WTC11 (cell line): ENCODE measurements at regions not wholly inside any gene's neighbourhood (a gene's known extent, or its start where the extent isn't known, plus 50 kb on each side); places are given as distances from the start of the nearest gene placed in this dataset.

ENCODE experiments used
- ATAC-seq: fragments of 200-7000 bp; cut with Tn5 transposase; 2 replicates; pipeline ENCODE4 v1.10.0; 2021; ENCODE audit warnings: mild to moderate bottlenecking, moderate library complexity
- CTCF ChIA-PET: fragments of 300-600 bp; sonication (Branson Sonifier 250); formaldehyde crosslinking; loops from one replicate; lab custom pipeline; 2021; ENCODE audit warnings: antibody characterized with exemption; lab: Charles Lee
- POLR2A ChIA-PET: fragments of 350-600 bp; sonication (Branson Sonifier 250); formaldehyde crosslinking; loops from one replicate; lab custom pipeline; 2021; ENCODE audit warnings: antibody characterized with exemption; lab: Charles Lee
- DNase-seq: peaks from one replicate; pipeline ENCODE4 v3.0.0; 2021; ENCODE audit warnings: low spot score
- H3K27ac Mint-ChIP-seq: 2 replicates; pipeline ENCODE4 v1.8.0; 2021; ENCODE audit warnings: mixed read lengths
- H3K27me3 Mint-ChIP-seq: 2 replicates; pipeline ENCODE4 v1.8.0; 2021; ENCODE audit warnings: low read depth, mild to moderate bottlenecking, moderate library complexity, mixed read lengths
- H3K36me3 Mint-ChIP-seq: 2 replicates; pipeline ENCODE4 v1.8.0; 2021; ENCODE audit warnings: mixed read lengths
- H3K4me1 Mint-ChIP-seq: 2 replicates; pipeline ENCODE4 v1.8.0; 2022; ENCODE audit warnings: mixed read lengths
- H3K4me3 Mint-ChIP-seq: 2 replicates; pipeline ENCODE4 v1.8.0; 2021; ENCODE audit warnings: mild to moderate bottlenecking, moderate library complexity, mixed read lengths
- H3K9me3 Mint-ChIP-seq: 2 replicates; pipeline ENCODE4 v1.8.0; 2021; ENCODE audit warnings: mixed read lengths
- CREM ChIP-seq: sonication (generic); formaldehyde crosslinking; IDR thresholded peaks from 2 replicates; pipeline ENCODE4 v1.8.1; 2022; ENCODE audit warnings: mild to moderate bottlenecking, missing genetic modification reagents, moderate library complexity
- ESRRA ChIP-seq: sonication (generic); formaldehyde crosslinking; IDR thresholded peaks from 2 replicates; pipeline ENCODE4 v1.8.1; 2022; ENCODE audit warnings: mild to moderate bottlenecking, missing genetic modification reagents, borderline replicate concordance
- ETV6 ChIP-seq: sonication (generic); formaldehyde crosslinking; IDR thresholded peaks from 2 replicates; pipeline ENCODE4 v1.8.1; 2022; ENCODE audit warnings: mild to moderate bottlenecking, missing genetic modification reagents
- MXD4 ChIP-seq: fragments of 250-450 bp; sonication (Bioruptor Pico); IDR thresholded peaks from 2 replicates; pipeline ENCODE4 v1.8.0; 2021; ENCODE audit warnings: mild to moderate bottlenecking, moderate library complexity, borderline replicate concordance
- NFE2L1 ChIP-seq: sonication (generic); formaldehyde crosslinking; IDR thresholded peaks from 2 replicates; pipeline ENCODE4 v1.8.1; 2023; ENCODE audit warnings: missing genetic modification reagents
- NR2C2 ChIP-seq: sonication (generic); formaldehyde crosslinking; IDR thresholded peaks from 2 replicates; pipeline ENCODE4 v1.8.0; 2022; ENCODE audit warnings: mild to moderate bottlenecking, missing genetic modification reagents
- NR3C1 ChIP-seq: sonication (generic); formaldehyde crosslinking; conservative IDR thresholded peaks from 2 replicates; pipeline ENCODE4 v1.8.1; 2023; ENCODE audit warnings: low read depth, mild to moderate bottlenecking, missing genetic modification reagents
- RORB ChIP-seq: fragments of 250-450 bp; sonication (Bioruptor Pico); IDR thresholded peaks from 2 replicates; pipeline ENCODE4 v1.9.0; 2021; ENCODE audit warnings: mild to moderate bottlenecking
- SMAD3 ChIP-seq: sonication (generic); formaldehyde crosslinking; IDR thresholded peaks from 2 replicates; pipeline ENCODE4 v1.8.0; 2022; ENCODE audit warnings: missing genetic modification reagents, mild to moderate bottlenecking, borderline replicate concordance
- SOX15 ChIP-seq: fragments of 250-450 bp; sonication (Bioruptor Pico); IDR thresholded peaks from 2 replicates; pipeline ENCODE4 v1.9.0; 2021; ENCODE audit warnings: mild to moderate bottlenecking
- ZNF396 ChIP-seq: fragments of 250-450 bp; sonication (Bioruptor Pico); IDR thresholded peaks from 2 replicates; pipeline ENCODE4 v1.8.0; 2021; ENCODE audit warnings: mild to moderate bottlenecking, moderate library complexity, borderline replicate concordance
- TF ChIP-seq, protein P1 (sequence below): sonication (generic); formaldehyde crosslinking; IDR thresholded peaks from 2 replicates; pipeline ENCODE4 v1.8.0; 2023; ENCODE audit warnings: missing genetic modification reagents, mild to moderate bottlenecking, borderline replicate concordance
- TF ChIP-seq, protein P2 (sequence below): fragments of 250-450 bp; sonication (Bioruptor Pico); conservative IDR thresholded peaks from 2 replicates; pipeline ENCODE4 v1.9.0; 2021; ENCODE audit warnings: mild to moderate bottlenecking
- TF ChIP-seq, protein P3 (sequence below): sonication (generic); formaldehyde crosslinking; IDR thresholded peaks from 2 replicates; pipeline ENCODE4 v1.8.1; 2023; ENCODE audit warnings: mild to moderate bottlenecking, missing genetic modification reagents, moderate library complexity
- TF ChIP-seq, protein P4 (sequence below): sonication (generic); formaldehyde crosslinking; IDR thresholded peaks from 2 replicates; pipeline ENCODE4 v1.8.0; 2022; ENCODE audit warnings: mild to moderate bottlenecking, missing genetic modification reagents
- TF ChIP-seq, protein P5 (sequence below): sonication (generic); formaldehyde crosslinking; IDR thresholded peaks from 2 replicates; pipeline ENCODE4 v1.8.0; 2022; ENCODE audit warnings: mild to moderate bottlenecking, missing genetic modification reagents
- TF ChIP-seq, protein P6 (sequence below): fragments of 250-450 bp; sonication (Bioruptor Pico); IDR thresholded peaks from 2 replicates; pipeline ENCODE4 v1.8.0; 2021; ENCODE audit warnings: mild to moderate bottlenecking
- TF ChIP-seq, protein P7 (sequence below): sonication (generic); formaldehyde crosslinking; IDR thresholded peaks from 2 replicates; pipeline ENCODE4 v1.8.0; 2022; ENCODE audit warnings: mild to moderate bottlenecking, missing genetic modification reagents
- TF ChIP-seq, protein P8 (sequence below): sonication (generic); formaldehyde crosslinking; IDR thresholded peaks from 2 replicates; pipeline ENCODE4 v1.8.1; 2022; ENCODE audit warnings: low read depth, mild to moderate bottlenecking, moderate library complexity, missing genetic modification reagents, borderline replicate concordance

DNA sequence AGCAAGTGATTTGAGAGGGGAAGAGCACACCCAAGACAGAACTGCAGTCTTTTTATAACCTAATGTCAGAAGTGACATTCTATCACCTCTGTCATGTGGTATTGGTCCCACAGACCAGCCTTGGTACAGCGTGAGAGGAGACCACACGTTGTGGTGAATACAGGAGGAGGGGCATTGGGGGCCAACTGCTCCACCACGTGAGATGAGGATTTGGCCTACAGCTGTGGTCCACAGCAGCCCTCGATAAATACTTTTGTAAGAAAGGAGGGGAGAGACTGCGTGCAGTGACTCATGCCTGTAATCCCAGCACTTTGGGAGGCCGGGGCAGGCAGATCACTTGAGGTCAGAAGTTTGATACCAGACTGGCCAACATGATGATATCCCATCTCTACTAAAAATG, 243.1 kb downstream of the FGFR2 start:
- ATAC-seq = no peak
- H3K4me3 Mint-ChIP-seq = no peak overlapping the region
- CTCF ChIA-PET = no interaction called here

DNA sequence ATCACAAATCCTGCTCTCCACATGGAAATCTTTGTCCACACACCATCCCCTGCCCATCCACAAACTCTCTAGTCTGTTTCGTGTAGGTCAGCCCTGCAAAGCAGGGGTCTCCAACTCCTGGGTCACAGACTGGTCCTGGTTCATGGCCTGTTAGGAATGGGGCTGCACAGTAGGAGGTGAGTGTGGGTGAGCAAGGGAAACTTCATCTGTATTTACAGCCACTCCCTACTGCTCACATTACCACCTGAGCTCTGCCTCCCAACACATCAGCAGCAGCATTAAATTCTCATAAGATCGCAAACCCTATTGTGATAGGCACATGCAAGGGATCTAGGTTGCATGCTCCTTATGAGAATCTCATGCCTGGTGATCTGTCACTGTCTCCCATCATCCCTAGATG, 242.1 kb downstream of the FGFR2 start:
- ChIA-PET POLR2A (no interaction called here), CTCF (no interaction called here)
- Mint-ChIP-seq H3K27ac (no peak overlapping the region), H3K4me3 (no peak overlapping the region), H3K36me3 (no peaks in the 10 kb centered on the region), H3K4me1 (no peaks in the 10 kb centered on the region), H3K27me3 (no peaks in the 10 kb centered on the region), H3K9me3 (peaks cover 13% of the 10 kb centered on the region)
- TF ChIP-seq MXD4 (CRISPR knock-in tag) (no peak), CREM (no peak), ZNF396 (CRISPR knock-in tag) (no peak)
- TF ChIP-seq, protein P1, sequence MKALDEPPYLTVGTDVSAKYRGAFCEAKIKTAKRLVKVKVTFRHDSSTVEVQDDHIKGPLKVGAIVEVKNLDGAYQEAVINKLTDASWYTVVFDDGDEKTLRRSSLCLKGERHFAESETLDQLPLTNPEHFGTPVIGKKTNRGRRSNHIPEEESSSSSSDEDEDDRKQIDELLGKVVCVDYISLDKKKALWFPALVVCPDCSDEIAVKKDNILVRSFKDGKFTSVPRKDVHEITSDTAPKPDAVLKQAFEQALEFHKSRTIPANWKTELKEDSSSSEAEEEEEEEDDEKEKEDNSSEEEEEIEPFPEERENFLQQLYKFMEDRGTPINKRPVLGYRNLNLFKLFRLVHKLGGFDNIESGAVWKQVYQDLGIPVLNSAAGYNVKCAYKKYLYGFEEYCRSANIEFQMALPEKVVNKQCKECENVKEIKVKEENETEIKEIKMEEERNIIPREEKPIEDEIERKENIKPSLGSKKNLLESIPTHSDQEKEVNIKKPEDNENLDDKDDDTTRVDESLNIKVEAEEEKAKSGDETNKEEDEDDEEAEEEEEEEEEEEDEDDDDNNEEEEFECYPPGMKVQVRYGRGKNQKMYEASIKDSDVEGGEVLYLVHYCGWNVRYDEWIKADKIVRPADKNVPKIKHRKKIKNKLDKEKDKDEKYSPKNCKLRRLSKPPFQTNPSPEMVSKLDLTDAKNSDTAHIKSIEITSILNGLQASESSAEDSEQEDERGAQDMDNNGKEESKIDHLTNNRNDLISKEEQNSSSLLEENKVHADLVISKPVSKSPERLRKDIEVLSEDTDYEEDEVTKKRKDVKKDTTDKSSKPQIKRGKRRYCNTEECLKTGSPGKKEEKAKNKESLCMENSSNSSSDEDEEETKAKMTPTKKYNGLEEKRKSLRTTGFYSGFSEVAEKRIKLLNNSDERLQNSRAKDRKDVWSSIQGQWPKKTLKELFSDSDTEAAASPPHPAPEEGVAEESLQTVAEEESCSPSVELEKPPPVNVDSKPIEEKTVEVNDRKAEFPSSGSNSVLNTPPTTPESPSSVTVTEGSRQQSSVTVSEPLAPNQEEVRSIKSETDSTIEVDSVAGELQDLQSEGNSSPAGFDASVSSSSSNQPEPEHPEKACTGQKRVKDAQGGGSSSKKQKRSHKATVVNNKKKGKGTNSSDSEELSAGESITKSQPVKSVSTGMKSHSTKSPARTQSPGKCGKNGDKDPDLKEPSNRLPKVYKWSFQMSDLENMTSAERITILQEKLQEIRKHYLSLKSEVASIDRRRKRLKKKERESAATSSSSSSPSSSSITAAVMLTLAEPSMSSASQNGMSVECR (CRISPR knock-in tag) = no peak
- ATAC-seq = no peak
- DNase-seq = no peak

More for the DNA sequence above, 243.1 kb downstream of the FGFR2 start:
- Mint-ChIP-seq H3K27ac (no peak overlapping the region), H3K36me3 (no peaks in the 10 kb centered on the region), H3K9me3 (peaks cover 15% of the 10 kb centered on the region), H3K4me1 (no peaks in the 10 kb centered on the region), H3K27me3 (no peaks in the 10 kb centered on the region)
- TF ChIP-seq SMAD3 = no peak
- TF ChIP-seq SOX15 (CRISPR knock-in tag) = no peak
- TF ChIP-seq, protein P2, sequence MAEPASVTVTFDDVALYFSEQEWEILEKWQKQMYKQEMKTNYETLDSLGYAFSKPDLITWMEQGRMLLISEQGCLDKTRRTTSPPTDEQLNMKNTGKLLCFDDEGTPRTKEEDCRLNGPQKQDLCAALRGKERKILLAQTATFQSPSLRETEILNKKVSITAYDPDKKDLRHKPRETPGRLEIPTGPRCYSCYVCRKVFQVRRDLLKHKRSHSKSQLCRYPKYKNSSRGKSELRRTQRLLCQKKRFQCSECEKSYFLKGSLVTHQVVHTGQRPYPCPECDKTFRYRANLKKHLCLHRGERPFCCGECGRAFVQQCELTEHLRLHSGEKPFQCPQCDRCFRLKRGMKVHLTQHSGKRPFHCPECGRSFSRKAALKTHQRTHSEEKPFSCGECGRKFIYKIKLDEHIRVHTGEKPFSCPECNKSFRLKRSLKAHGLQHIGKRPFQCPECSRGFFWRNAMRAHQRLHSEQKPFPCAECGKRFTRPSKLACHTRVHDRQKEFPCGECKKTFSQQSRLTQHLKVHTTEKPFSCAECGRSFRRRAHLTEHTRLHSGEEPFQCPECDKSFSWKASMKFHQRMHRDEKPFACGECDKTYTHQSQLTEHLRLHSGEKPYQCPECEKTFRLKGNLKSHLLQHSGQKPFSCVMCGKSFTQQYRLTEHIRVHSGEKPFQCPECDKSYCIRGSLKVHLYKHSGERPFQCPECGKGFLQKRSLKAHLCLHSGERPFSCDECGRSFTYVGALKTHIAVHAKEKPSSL (CRISPR knock-in tag) = no peak
- TF ChIP-seq, protein P3, sequence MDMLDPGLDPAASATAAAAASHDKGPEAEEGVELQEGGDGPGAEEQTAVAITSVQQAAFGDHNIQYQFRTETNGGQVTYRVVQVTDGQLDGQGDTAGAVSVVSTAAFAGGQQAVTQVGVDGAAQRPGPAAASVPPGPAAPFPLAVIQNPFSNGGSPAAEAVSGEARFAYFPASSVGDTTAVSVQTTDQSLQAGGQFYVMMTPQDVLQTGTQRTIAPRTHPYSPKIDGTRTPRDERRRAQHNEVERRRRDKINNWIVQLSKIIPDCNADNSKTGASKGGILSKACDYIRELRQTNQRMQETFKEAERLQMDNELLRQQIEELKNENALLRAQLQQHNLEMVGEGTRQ (CRISPR knock-in tag) = no peak
- TF ChIP-seq, protein P4, sequence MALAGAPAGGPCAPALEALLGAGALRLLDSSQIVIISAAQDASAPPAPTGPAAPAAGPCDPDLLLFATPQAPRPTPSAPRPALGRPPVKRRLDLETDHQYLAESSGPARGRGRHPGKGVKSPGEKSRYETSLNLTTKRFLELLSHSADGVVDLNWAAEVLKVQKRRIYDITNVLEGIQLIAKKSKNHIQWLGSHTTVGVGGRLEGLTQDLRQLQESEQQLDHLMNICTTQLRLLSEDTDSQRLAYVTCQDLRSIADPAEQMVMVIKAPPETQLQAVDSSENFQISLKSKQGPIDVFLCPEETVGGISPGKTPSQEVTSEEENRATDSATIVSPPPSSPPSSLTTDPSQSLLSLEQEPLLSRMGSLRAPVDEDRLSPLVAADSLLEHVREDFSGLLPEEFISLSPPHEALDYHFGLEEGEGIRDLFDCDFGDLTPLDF (CRISPR knock-in tag) = no peak
- TF ChIP-seq NR3C1 (CRISPR knock-in tag) = no peak
- no peak for TF ChIP-seq RORB (CRISPR knock-in tag)
- TF ChIP-seq, protein P5, sequence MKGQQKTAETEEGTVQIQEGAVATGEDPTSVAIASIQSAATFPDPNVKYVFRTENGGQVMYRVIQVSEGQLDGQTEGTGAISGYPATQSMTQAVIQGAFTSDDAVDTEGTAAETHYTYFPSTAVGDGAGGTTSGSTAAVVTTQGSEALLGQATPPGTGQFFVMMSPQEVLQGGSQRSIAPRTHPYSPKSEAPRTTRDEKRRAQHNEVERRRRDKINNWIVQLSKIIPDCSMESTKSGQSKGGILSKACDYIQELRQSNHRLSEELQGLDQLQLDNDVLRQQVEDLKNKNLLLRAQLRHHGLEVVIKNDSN = no peak
- TF ChIP-seq ETV6 (CRISPR knock-in tag) = no peak
- TF ChIP-seq, protein P6, sequence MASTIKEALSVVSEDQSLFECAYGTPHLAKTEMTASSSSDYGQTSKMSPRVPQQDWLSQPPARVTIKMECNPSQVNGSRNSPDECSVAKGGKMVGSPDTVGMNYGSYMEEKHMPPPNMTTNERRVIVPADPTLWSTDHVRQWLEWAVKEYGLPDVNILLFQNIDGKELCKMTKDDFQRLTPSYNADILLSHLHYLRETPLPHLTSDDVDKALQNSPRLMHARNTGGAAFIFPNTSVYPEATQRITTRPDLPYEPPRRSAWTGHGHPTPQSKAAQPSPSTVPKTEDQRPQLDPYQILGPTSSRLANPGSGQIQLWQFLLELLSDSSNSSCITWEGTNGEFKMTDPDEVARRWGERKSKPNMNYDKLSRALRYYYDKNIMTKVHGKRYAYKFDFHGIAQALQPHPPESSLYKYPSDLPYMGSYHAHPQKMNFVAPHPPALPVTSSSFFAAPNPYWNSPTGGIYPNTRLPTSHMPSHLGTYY = no peak
- TF ChIP-seq, protein P7, sequence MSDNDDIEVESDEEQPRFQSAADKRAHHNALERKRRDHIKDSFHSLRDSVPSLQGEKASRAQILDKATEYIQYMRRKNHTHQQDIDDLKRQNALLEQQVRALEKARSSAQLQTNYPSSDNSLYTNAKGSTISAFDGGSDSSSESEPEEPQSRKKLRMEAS (CRISPR knock-in tag) = no peak
- TF ChIP-seq NR2C2 (CRISPR knock-in tag) = no peak
- no peak for TF ChIP-seq ESRRA (CRISPR knock-in tag)
- no peak for TF ChIP-seq NFE2L1 (CRISPR knock-in tag)
- TF ChIP-seq, protein P8, sequence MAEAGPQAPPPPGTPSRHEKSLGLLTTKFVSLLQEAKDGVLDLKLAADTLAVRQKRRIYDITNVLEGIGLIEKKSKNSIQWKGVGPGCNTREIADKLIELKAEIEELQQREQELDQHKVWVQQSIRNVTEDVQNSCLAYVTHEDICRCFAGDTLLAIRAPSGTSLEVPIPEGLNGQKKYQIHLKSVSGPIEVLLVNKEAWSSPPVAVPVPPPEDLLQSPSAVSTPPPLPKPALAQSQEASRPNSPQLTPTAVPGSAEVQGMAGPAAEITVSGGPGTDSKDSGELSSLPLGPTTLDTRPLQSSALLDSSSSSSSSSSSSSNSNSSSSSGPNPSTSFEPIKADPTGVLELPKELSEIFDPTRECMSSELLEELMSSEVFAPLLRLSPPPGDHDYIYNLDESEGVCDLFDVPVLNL = no peak
- DNase-seq = no peak
- POLR2A ChIA-PET = no interaction called here
